NCI-H748 (cell line): ENCODE measurements at regions not wholly inside any gene's neighbourhood (a gene's known extent, or its start where the extent isn't known, plus 50 kb on each side); places are given as distances from the start of the nearest gene placed in this dataset.
"Not testable (repeated sequence)": the region's sequence is repeated elsewhere in the genome, so short reads cannot be mapped to it uniquely, and the experiment has no call there.

Experiments
- DNase-seq: peaks from one replicate; lab custom pipeline; 2025; ENCODE audit not compliant: unreplicated experiment; lab: John Stamatoyannopoulos, UW

DNA sequence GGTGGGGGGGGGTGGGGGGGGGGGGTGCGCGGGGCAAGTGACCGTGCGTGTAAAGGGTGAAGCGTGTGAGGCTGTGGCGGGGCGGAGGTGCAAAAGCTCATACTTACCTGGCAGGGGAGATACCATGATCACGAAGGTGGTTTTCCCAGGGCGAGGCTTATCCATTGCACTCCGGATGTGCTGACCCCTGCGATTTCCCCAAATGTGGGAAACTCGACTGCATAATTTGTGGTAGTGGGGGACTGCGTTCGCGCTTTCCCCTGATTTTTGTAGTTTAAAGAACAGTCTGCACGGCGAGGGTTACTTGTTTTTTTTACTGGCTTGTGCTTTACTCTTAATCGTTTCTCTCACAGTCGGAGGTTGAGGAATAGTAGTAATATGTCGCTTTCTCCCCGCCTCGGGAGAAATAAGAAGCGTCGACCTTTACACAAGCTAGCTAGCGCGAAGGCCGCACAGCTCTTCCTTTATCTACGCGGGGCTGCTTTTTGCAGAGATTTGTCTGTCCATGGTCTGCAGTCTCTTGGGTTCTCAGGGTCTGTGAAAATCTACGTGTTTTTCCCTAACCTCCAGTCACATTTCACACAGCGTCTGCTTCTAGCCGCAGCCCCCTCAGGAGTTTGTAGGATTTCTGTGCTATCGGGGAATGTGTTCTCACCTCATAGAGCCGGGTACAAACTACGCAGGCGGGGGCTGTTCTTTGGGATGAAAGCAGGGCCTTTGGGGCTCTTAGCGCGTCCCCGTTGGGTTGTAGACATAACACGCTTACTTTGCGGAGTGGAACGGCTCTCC lies 148.1 kb upstream of the NOTCH2NLA start:
- peak; percentile 97 for DNase-seq

DNA sequence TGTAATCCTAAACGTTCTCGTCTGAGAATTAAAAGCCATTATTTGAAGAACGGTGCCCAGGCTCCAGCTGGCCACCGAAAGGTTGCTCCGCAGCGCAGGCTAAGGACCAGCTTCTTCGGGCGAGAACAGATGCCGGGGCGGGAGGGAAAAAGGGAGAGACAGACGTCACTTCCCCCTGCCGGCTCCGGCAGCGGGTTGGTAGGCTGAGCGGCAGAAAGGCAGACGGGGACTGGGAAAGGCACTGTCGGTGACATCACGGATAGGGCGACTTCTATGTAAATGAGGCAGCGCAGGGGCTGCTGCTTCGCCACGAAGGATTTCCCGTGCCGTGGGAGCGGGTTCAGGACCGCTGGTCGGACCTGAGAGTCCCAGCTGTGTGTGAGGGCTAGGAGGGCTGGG lies 147.5 kb upstream of the NOTCH2NLA start:
- peak; percentile 88 for DNase-seq

DNA sequence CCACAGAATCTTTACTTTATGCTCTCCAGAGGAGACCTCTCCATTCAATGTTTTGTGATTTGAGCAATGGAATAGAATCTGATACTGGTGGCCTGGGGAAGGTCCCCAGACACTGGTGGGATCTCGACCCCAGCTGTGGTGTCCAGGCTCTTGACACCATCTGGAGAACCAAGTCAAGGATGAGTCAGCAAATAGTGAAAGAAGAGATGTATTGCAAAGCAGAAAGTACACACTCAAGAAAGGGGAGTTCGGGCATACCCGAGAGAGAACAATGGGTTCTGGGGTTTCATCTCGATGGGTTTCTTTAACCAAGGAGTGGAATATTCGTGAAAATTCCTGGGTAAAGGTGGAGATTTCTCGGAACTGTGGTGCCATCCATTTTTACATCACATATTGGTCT lies 146.3 kb upstream of the NOTCH2NLA start:
- DNase-seq: not testable (repeated sequence)

DNA sequence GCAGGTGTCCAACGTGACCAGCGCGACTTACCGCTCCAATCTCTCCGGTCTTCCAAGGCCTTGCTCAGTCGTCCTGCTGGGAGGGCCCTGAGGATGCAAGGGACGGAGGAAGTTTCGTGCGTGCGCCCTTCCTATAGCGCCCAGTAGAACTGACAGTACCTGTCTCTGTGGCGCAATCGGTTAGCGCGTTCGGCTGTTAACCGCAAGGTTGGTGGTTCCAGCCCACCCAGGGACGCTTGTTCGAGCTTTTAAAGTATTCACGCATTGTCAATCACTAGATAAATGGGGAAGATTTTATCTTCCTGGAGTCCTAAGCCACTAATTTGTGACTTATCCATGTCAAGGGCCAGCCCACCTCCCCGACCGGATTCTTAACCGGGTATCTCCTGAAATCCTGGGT lies 141.1 kb upstream of the NOTCH2NLA start:
- peak; percentile 81 for DNase-seq

DNA sequence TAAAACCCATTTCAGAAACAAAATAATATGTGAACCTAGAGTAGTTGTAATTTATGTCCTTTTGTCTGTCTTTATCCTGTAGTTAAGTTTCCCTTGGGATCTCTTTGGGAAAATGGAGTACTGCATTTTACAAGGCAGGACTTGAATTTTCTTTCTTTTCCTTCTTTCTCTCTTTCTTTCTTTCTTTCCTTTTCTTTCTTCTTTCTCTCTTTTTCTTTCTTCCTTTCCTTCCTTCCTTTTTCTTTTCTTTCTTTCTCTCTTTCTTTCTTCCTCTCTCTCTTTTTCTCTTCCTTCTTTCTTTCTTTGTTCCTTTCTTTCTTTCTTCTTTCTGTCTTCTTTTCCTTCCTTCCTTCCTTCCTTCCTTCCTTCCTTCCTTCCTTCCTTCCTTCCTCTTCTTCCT lies 126.6 kb upstream of the NOTCH2NLA start:
- DNase-seq: not testable (repeated sequence)

DNA sequence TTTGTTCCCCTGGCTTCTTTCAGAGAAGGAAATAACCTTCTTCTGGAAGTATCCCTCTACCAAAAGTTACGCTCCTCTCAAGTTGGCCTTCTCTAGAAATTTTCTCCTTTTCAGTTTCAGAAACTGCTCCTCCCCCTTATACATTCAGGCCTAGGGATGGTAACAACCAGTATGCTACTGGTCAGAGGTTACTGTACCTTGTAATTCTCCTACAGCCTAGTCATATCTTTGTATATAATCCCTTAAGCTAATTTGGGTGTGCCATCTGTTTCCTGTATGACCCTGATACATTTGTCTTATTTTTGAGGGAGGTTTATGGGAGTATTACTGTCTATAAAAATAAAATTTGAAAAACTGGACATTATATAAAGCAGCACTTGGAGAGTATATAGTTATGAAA lies 98.0 kb upstream of the NOTCH2NLA start:
- DNase-seq: not testable (repeated sequence)

DNA sequence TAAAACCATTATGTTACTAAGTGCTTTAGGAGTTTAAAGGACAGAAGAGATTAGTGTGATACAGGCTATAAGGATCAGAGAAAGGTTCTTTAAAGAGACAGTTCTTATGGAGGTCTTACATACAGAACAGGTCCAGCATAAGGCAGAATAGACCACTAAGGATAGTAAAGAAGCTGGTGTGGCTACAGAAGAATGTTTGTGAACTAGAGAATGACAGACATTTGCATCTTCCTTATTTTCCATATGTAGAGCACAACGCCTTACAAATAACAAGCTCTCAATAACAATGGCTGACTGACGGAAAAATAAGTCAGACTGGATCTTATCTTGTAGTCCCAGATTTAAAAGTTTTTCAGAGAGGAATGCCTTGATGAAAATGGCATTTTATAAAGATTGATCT lies 95.6 kb upstream of the NOTCH2NLA start:
- DNase-seq: not testable (repeated sequence)

DNA sequence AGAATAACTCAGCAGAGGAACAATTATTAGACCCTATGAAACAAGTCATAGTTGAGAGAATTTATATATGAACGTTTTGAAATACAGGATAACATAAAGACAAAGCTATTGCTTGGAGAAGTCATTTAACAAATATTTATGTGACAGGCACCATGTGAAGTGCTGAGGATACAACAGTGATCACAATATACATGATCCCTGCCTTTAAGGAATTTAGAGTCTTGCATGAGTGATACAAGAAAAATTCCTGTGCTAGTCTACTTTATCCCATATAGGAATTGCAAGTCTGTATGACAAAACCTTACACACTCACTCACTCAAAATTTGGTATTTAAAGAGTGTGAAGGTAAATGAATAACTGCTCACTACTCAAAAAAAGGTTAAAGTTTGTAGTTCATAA lies 94.5 kb upstream of the NOTCH2NLA start:
- DNase-seq: not testable (repeated sequence)

DNA sequence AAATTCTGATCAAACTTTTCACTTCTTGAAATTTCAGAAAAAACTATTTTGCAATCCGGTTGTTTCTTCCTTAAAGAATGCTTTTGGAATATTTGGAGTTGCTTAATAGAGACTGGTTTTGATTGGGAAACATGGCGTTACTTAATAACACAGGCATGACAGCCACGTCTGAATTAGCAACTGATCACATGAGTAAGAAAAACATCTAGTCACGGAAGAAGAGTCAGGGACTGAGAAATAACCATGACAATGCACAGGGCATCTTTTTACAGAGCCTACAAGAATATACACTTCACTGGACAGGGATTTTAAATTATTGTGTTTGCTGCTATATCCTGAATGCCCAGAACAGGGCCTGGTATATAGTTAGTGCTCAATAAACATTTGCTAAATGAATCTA lies 94.1 kb upstream of the NOTCH2NLA start:
- DNase-seq: not testable (repeated sequence)

DNA sequence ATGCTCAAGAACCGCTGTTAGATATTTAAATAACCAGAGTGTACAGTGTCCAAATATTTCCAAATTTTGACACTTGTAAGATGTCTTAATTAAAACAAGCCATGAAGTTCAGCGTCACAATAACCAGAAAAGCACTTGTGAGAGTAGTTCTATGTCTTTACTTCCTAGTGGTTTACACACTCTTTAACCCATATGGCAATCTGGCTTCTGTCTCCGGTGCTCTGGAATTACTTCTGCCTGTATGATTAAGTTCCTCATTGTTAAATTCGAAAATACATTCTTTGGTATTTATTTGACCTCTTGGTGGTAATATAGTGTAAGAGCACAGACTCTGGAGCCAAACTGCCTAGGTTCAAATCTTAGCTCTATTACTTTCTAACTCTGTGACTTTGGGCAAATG lies 89.9 kb upstream of the NOTCH2NLA start:
- not testable (repeated sequence) for DNase-seq

DNA sequence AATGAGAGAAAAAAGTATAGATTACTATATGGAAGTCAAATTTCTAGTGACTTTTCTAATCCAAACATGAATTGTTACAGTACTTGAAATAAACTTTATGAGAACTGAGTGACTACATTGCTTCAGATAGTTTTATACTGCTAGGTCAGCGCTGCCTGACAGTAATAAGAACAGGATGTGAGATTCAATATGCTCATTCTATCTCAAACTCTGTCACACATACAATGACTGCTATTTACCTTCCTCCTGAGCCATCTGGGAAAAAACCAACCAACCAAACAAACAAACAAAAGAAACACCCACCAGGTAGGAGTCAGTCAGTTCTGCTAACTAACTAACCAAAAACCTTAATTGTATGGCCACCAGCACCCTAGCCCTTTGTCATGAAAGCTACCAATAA lies 89.0 kb upstream of the NOTCH2NLA start:
- not testable (repeated sequence) for DNase-seq

DNA sequence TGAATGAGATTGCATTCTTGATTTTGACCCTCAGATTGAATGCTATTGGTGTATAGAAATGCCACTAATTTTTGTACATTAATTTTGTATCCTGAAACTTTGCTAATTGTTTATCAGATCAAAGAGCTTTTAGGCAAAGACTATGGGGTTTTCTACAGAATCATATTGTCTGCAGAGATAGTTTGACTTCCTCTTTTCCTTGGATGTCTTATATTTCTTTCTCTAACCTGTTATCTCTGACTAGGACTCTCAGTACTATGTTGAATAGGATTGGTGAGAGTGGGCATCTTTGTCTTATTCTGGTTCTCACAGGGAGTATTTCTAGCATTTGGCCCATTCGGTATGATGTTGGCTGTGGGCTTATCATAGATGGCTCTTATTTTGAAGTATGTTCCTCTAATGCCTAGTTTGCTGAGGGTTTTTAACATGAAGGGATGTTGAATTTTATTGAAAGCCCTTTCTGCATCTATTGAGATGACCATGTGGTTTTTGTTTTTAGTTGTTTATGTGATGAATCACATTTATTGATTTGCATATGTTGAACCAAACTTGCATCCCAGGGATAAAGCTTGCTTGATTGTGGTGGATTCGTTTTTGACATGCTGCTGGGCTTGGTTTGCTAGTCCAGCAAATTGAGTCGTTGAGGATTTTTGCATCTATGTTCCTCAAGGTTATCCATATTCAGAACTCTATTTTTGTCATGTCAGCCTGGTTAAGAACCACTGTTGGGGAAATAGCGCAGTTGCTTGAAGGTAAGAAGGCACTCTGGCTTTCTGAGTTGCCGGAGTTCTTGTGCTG lies 85.8 kb upstream of the NOTCH2NLA start:
- not testable (repeated sequence) for DNase-seq

DNA sequence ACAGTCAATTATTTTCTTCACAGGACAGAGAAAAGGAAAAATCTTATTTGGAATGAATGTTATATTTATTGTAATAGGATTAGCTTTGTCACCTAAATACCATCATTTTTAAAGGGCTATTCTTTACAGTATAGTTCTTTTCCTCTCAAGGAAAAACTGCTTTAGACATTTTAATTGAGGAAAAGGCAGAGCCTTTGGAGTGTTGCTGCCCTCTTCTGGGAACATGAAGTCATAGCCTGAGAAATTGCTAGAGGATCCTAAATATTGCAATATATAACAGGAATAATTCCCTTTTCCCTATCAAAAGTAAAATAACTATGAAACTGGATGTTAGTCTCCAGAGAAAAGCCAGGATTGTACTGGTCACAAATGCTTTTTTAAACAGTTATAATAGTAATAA lies 81.8 kb upstream of the NOTCH2NLA start:
- DNase-seq: not testable (repeated sequence)

DNA sequence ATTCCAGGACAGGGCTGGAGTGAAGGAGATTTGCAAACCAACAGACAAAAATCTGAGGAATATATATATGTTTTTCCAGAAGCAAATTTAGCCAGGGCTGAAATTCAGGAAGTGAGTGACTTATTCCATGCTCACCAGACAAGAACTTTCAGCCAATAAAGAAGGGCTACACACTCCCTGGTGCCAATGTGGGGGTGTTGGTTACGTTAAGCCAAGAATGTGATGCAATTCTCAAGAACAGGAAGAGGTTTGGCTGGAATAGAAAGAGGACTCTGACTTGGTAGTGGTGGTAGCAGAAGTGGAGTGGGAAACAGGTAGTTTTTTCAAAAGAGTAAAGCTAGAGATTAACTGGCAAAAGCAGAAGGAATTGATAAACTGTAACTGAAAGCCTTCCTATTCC lies 80.6 kb upstream of the NOTCH2NLA start:
- not testable (repeated sequence) for DNase-seq

DNA sequence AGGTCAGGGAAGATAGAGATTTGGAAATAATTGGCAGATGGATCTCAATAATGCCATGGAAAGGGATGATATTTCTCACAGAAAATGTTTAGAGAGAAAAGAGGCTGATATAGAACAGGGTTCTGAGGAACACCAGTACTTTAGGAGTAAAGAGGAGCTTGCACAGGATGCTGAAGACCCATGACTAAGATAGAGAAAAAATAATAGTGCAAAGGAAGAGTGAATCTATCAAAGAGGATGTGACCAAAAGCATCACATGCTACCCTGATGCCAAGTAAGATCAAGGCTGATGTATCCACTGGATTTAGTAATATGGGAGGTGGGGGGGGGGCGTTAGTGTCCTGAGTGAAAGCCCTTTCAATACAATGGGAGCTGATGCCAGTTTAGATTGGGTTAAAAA lies 80.1 kb upstream of the NOTCH2NLA start:
- DNase-seq: not testable (repeated sequence)

DNA sequence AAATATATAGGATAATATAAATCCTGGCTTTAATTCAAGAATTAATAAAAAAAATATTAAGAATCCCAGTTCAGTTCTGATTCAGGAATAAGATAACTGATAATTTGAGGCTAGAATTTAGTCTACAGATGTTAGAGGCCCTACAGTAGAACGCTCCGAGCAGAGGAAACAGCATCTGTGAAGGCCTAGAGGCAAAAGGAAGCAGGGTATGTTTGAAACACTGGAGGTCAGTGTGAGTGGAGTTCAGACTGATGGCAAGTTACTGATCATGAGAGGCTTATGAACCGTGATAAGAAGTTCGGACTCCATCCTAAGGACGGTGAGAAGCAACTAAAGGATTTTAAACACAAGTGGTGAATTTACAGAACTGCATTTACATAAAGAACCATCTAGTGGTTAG lies 79.3 kb upstream of the NOTCH2NLA start:
- not testable (repeated sequence) for DNase-seq

DNA sequence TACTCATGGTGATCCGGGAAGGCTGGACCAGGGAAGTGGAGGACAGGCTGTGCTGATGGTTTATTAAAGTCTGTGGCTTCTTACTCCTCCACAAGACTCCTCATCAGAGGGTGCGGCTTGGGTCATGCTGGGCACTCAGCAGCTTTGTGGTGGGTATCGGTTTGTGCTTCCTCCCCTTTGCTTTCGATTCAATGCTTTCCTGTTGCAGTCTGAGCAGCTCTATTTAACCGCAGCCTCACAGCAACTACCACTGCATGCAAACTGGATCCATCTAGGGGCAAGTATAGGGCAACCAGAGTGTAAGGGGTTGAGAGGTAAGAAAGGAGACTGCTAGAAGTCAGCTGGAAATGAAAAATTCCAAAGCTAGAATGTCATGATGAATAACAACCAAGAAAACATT lies 78.8 kb upstream of the NOTCH2NLA start:
- DNase-seq: not testable (repeated sequence)

DNA sequence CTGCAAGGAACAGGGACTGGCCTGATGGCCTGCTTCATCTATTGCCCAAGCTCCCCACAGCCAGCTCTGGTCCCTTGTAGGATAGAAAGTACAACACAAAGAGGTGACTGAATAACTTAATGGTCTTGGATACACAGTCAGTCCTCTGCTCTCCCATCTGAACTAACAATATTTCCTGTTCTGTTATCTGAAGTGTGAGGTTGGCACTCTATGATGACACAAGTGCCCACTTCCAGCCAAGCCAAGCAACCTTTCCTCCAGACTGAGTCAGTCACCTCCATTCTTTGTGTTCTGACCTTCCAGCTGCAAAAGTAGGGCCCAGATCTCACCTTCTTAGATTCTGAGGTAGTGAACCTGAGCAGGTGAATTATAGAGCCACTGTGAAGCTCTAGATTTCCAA lies 77.8 kb upstream of the NOTCH2NLA start:
- not testable (repeated sequence) for DNase-seq

DNA sequence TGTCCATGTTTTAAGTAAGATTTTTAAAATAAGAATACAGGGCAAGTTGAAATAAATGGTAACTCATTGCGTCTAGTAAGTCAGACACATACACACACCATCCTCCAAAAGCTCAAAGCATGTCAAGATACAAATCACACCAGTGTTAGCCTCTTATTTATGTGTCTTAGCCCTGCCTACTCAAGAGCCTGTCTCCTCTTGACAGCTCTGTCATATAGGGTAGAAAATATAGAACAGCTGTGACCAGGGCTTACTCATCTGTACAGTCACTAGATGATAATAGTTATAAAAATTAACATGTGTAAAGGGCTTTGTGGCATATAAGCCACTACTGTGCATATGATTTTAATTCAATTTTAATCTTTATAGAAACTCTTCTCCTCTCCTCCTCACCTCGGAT lies 76.6 kb upstream of the NOTCH2NLA start:
- not testable (repeated sequence) for DNase-seq

DNA sequence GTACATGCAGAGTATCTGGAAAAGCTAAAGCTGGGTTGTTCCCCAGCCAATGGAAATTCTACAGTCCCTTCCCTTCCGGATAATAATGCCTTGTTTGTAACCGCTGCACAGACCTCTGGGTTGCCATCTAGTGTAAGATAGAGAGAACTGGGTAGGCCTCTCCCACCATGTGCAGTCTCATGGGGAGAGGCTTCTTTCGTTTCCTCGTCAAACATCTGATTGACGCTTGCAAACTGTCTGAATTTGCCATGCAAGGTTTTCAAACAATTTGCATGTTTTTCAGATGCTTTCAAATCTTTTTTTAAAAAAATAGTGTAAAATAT lies 69.7 kb upstream of the NOTCH2NLA start:
- DNase-seq: not testable (repeated sequence)

DNA sequence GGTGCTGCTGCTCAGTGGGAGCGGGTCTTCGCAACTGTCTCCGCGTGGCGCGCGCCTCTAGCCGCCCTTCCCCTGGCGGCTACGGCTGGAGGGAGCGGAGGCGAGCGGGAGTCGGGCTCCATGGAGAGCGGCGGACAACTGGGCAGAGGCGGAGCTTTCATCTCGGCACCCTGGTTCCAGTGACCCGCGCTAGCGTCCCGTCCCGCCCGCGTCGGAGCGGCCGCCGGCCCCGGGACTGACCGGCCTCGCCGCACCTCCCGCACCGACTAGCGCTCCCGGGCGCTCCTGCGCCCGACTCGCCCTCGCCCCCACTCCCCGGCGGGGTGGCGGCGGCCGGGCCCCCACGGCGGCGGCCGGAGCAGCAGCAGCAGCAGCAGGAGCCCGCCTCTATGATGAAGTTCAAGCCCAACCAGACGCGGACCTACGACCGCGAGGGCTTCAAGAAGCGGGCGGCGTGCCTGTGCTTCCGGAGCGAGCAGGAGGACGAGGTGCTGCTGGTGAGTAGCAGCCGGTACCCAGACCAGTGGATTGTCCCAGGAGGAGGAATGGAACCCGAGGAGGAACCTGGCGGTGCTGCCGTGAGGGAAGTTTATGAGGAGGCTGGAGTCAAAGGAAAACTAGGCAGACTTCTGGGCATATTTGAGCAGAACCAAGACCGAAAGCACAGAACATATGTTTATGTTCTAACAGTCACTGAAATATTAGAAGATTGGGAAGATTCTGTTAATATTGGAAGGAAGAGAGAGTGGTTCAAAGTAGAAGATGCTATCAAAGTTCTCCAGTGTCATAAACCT lies 69.2 kb upstream of the NOTCH2NLA start:
- not testable (repeated sequence) for DNase-seq
